Glomerular visceral epithelial cell (primary cell): ENCODE measurements at regions not wholly inside any gene's neighbourhood (a gene's known extent, or its start where the extent isn't known, plus 50 kb on each side); places are given as distances from the start of the nearest gene placed in this dataset.
A peak's percentile ranks its signal among the peaks of the same experiment; 100 is the strongest.
"Not testable (repeated sequence)": the region's sequence is repeated elsewhere in the genome, so short reads cannot be mapped to it uniquely, and the experiment has no call there.

ENCODE experiments used
- DNase-seq: peaks from one replicate; pipeline ENCODE4 v3.0.0-alpha.2; 2016; ENCODE audit errors: extremely low spot score

GRCh38 chr7:47089461-47089860 lies 492.4 kb downstream of the TNS3 start:
- DNase-seq = no peak

GRCh38 chr7:47089068-47089417 lies 492.9 kb downstream of the TNS3 start:
- no peak for DNase-seq

DNA sequence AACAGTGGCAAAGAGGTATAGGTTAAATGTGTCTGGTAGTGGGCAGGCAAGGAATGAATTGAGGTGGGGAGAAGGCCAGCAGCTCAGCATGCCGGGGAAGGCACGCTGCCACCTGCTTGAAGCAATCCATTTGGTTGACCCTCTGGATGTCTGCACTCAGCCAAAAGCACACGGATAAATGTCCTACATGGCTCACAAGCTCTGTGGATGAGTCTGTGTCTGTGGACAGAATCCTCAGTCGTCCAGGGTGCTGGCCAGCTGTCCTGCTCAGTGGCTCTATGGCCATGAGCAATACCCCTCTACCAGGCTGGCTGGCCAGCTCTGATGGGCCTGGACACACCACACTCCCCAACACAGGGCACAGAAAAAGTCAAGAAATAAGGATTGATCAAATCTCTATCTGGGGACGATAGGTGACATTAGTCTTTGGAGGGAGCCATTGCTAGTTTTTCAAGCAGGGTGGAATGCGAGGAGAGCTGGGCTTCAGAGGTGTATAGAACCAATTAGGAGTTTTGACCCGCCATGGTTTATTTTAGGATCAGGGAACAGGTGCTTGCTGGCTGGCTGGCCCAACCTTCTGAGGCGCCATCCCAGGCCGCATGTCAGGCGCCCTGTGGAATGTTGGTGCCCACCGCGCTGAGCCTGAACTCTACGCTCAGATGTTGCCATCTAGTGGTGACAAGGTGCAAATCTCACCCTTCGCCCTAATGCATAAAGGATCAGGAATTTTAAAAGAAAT lies 493.4 kb downstream of the TNS3 start:
- DNase-seq = peak; percentile 75

DNA sequence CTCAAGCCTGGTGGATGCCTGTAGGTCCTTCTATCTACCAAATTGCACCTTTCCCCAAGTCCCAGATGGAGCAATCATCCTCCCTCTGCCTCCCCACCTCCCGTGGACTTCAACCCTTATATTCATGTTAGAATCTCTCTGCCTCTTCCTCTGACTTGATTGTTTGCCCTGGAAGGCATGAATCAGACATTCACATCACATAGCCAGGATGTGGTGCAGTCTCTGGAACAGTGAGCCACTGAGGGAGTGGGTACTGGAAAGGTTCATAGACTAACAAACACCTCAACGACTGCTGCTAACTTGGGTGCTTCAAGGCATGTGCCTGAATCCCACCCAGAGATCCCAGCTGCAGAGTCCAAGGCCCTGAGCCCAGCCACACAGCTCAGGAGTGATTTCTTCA lies 494.0 kb downstream of the TNS3 start:
- peak; percentile 50 for DNase-seq

GRCh38 chr7:47085491-47086275 lies 496.2 kb downstream of the TNS3 start:
- DNase-seq = no peak

- DNase-seq = no peak
Observed at GRCh38 chr7:47083476-47084250, 498.2 kb downstream of the TNS3 start.

DNA sequence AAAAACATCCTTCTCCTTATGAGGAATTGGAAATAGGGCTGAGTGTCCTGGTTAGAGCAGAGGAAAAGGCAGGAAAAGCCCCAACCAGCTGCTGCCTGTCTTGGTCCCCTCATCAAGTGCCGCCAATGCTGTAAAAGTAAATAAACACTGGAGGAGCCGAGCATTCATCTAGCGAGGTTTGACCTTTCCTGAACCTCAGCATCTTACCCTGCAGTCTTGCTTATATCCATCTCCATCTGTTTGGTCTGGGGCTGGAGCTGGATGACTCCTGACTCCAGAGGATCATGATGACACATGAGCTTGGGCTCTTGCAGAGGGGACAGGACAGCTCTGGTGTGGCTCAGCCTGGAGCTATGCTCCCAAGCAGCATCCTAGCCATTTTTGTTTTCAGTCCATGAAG lies 501.1 kb downstream of the TNS3 start:
- no peak for DNase-seq

- DNase-seq = no peak
Observed at GRCh38 chr7:47078241-47078640, 503.7 kb downstream of the TNS3 start.

GRCh38 chr7:47074702-47075153 lies 507.2 kb downstream of the TNS3 start:
- DNase-seq = no peak

DNA sequence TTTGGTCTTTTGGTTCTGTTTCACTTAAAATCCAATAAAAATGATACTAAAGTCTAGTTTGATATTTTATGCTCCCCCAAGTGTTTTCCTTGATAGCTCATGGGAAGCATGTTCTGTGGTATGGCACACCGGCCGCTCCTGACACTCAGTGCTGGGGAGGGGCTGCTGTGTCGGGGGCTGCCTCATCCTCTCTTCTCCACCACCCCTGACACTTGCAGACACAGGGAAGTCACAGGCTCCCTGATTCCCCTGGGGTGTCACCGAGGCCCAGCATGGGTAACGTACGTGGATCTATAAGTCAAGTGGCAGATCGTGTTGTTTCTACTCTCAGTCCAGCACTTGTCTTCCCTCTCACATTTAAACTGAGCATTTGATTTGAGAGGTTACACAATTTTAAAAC lies 508.6 kb downstream of the TNS3 start:
- DNase-seq = no peak

GRCh38 chr7:47071866-47072265 lies 510.0 kb downstream of the TNS3 start:
- DNase-seq = no peak

GRCh38 chr7:47069385-47070076 lies 512.4 kb downstream of the TNS3 start:
- no peak for DNase-seq

- DNase-seq = no peak
Observed at GRCh38 chr7:47066976-47067614, 514.8 kb downstream of the TNS3 start.

- DNase-seq = no peak
Observed at GRCh38 chr7:47056731-47057130, 525.2 kb downstream of the TNS3 start.

GRCh38 chr7:47052541-47053208 lies 529.2 kb downstream of the TNS3 start:
- DNase-seq = not testable (repeated sequence)

DNA sequence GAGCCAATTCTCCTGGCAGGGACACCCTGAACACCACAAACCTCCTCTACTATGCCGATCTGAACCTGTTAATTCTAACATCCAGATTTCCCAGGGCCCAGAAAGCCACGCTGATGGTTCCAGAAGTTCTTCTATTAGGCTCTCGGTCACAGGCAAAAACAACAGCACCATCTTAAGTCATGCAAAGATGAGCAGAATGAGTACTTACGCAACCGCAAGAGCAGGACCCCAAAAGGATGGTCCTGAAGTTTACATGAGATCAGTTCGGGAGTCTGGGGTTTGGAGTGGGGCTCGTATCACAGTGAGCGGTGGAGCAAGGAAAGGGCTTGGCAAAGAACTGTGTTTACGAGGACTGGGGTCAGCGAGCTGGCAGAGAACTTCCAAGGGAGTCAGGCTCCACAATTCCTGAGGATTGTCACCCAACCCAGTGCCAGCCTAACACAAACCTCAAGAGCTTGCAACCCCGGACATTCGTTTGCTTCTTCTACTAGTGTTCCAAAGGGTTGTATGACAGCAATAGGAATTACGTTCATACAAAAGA lies 532.6 kb downstream of the TNS3 start:
- DNase-seq = peak; percentile 8

GRCh38 chr7:47047384-47047783 lies 534.5 kb downstream of the TNS3 start:
- DNase-seq = no peak

DNA sequence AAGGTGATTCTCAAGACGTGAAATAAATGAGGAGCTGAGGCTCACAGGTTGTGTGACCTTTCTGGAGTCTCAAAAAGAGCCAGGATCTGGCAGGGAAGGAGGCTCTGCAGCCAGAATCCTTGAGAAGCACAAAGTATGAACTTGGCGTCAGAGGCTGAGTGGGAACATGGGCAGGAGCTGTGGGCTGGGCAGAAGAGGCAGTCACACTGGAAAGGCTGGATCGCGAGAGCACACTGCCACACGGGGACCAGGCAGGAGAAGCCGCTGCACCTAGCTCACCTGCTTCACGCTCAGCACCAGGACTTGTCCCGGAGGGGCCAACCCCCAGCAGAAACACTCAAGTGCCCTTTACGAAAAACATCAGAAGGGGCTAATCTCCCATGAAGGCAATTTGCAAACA lies 535.0 kb downstream of the TNS3 start:
- no peak for DNase-seq

DNA sequence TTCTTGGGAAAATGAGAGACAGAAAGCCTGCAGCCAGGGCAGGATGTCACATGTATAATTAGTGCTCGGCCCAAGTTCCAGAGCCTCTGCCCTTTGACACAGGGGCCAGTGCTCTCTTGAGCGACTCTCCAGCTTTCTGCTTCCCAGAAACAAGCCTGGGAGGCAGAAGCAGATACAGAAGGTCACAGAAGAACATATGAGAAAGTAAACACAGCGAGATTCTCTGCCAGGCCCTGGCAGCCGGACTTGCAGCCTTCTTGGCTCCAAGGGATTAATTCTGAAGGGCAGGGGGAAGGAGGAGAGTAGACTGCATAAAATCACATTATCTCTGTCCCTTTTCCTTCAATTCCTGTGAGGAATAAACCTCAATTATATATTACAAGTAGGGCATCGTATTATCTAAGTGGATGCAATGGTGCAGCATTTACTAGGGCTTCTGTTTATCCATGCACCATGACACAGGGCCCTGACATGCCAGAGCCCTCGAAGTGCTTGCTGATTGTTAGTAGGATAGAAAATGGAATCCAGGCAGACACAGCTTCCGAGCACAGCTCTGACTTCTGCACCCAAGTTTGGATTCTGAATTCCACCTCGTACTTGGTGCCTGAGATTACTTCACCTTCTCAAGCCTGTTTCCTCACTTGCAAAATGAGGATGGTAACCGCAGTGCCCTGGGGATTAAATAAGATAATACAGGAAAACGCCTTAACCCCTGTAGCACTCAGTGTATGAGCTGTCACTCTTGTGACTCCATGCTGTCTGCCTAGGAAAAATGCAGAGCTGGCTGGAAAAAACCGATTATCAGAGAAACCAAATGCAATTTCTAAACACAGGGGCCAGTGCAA lies 536.5 kb downstream of the TNS3 start:
- no peak for DNase-seq

GRCh38 chr7:47044625-47045024 lies 537.3 kb downstream of the TNS3 start:
- no peak for DNase-seq
